Smooth muscle cell (in vitro differentiated cells): ENCODE measurements at regions not wholly inside any gene's neighbourhood (a gene's known extent, or its start where the extent isn't known, plus 50 kb on each side); places are given as distances from the start of the nearest gene placed in this dataset.

Source experiments
- DNase-seq: peaks from one replicate; lab custom pipeline; 2025; ENCODE audit not compliant: unreplicated experiment; lab: John Stamatoyannopoulos, UW
- H2AFZ ChIP-seq: fragments of 200-600 bp; sonication (generic); 2 replicates; pipeline ENCODE4 v1.6.0; 2016; ENCODE audit warnings: antibody characterized with exemption, low read depth, mild to moderate bottlenecking
- H3F3A ChIP-seq: fragments of 200-600 bp; sonication (generic); 2 replicates; pipeline ENCODE4 v1.6.0; 2017; ENCODE audit warnings: antibody characterized with exemption, low read depth
- H3K27ac ChIP-seq: fragments of 200-600 bp; sonication (generic); 2 replicates; pipeline ENCODE4 v1.5.1; 2016; ENCODE audit warnings: low read depth, mild to moderate bottlenecking
- H3K27me3 ChIP-seq: fragments of 200-600 bp; sonication (generic); 2 replicates; pipeline ENCODE4 v1.6.1; 2016; ENCODE audit warnings: low read depth, mild to moderate bottlenecking
- H3K36me3 ChIP-seq: fragments of 200-600 bp; sonication (generic); 2 replicates; pipeline ENCODE4 v1.5.1; 2016; ENCODE audit warnings: low read depth
- H3K4me1 ChIP-seq: fragments of 200-600 bp; sonication (generic); 2 replicates; pipeline ENCODE4 v1.5.1; 2016; ENCODE audit warnings: low read depth
- H3K4me2 ChIP-seq: fragments of 200-600 bp; sonication (generic); 2 replicates; pipeline ENCODE4 v1.6.0; 2016; ENCODE audit warnings: mild to moderate bottlenecking
- H3K4me3 ChIP-seq: fragments of 200-600 bp; sonication (generic); 2 replicates; pipeline ENCODE4 v1.5.1; 2016; ENCODE audit warnings: mild to moderate bottlenecking
- H3K79me2 ChIP-seq: fragments of 200-600 bp; sonication (generic); 2 replicates; pipeline ENCODE4 v1.6.0; 2016; ENCODE audit warnings: low read depth, mild to moderate bottlenecking
- H3K9ac ChIP-seq: fragments of 200-600 bp; sonication (generic); 2 replicates; pipeline ENCODE4 v1.6.0; 2016; ENCODE audit warnings: low read depth
- H3K9me3 ChIP-seq: fragments of 200-600 bp; sonication (generic); replicated peaks from 2 replicates; pipeline ENCODE4 v1.5.1; 2016; ENCODE audit warnings: low read depth
- H4K20me1 ChIP-seq: fragments of 200-600 bp; sonication (generic); 2 replicates; pipeline ENCODE4 v1.6.0; 2016; ENCODE audit warnings: low read depth
- CTCF ChIP-seq: fragments of 200-600 bp; sonication (generic); IDR thresholded peaks from 2 replicates; pipeline ENCODE4 v1.5.1; 2017; ENCODE audit warnings: borderline replicate concordance, mild to moderate bottlenecking, antibody characterized with exemption; ENCODE audit not compliant: insufficient read depth, poor library complexity, severe bottlenecking
- WGBS: methylation state at CpG from one replicate; pipeline ENCODE4 v1.1.7; 2016; ENCODE audit warnings: low lambda C conversion rate; 5-methylcytosine and 5-hydroxymethylcytosine counted together

GRCh38 chr3:27889745-27890144 is 167.6 kb upstream of the EOMES start:
- Histone ChIP-seq H3K36me3 (no peaks in the 10 kb centered on the region), H3K4me1 (no peaks in the 10 kb centered on the region), H3K27ac (no peak overlapping the region), H3K27me3 (peaks cover 37% of the 10 kb centered on the region), H3K4me2 (no peak overlapping the region), H3K79me2 (no peaks in the 10 kb centered on the region), H3K4me3 (no peak overlapping the region), H3K9ac (no peak overlapping the region), H2AFZ (no peak overlapping the region), H3K9me3 (no peaks in the 10 kb centered on the region), H4K20me1 (no peaks in the 10 kb centered on the region), H3F3A (no peaks in the 10 kb centered on the region)
- TF ChIP-seq CTCF, result no peak
- DNase-seq, result no peak
- WGBS, result 66% methylated on average over 4 of the region's 4 CpGs

GRCh38 chr3:27900316-27900715 is 178.2 kb upstream of the EOMES start:
- 89% methylated on average over 2 of the region's 2 CpGs for WGBS
- Histone ChIP-seq H4K20me1 (no peaks in the 10 kb centered on the region), H3K79me2 (no peaks in the 10 kb centered on the region), H3K9ac (no peak overlapping the region), H3K4me1 (no peaks in the 10 kb centered on the region), H3K4me2 (no peak overlapping the region), H3K27ac (no peak overlapping the region), H3F3A (no peaks in the 10 kb centered on the region), H2AFZ (no peak overlapping the region), H3K4me3 (no peak overlapping the region), H3K9me3 (no peaks in the 10 kb centered on the region), H3K27me3 (no peaks in the 10 kb centered on the region), H3K36me3 (no peaks in the 10 kb centered on the region)
- DNase-seq, result no peak
- TF ChIP-seq CTCF, result no peak

- Histone ChIP-seq H3K9ac (no peak overlapping the region), H3K9me3 (no peaks in the 10 kb centered on the region), H3F3A (no peaks in the 10 kb centered on the region), H3K4me1 (no peaks in the 10 kb centered on the region), H3K4me3 (no peak overlapping the region), H3K27me3 (no peaks in the 10 kb centered on the region), H3K27ac (no peak overlapping the region), H2AFZ (no peak overlapping the region), H3K79me2 (no peaks in the 10 kb centered on the region), H3K36me3 (no peaks in the 10 kb centered on the region), H3K4me2 (no peak overlapping the region), H4K20me1 (no peaks in the 10 kb centered on the region)
- no peak for TF ChIP-seq CTCF
- 61% methylated on average over 3 of the region's 3 CpGs for WGBS
- no peak for DNase-seq
These were observed 181.3 kb upstream of the EOMES start for GRCh38 chr3:27903446-27903845.

DNA sequence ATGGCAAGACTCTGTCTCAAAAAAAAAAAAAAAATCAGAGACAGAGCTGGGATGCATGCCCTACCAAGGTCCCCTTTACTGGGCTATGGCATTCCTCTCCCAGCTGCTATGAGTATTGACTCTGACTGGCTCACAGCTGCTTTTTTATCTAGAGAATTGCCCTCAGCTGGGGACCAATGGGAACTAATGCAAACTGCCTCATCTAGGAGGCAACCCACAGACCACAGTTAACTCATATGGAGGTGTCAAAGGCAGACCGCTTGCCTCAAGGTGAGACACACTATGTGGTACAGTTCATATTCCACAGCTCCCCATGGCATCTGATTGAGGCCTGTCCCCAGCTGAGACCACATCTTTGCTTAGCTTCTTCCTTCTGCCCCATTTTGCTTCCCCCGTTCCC is 183.5 kb upstream of the EOMES start:
- no peaks in the 10 kb centered on the region for H3F3A ChIP-seq
- H3K4me3 ChIP-seq, result no peak overlapping the region
- no peaks in the 10 kb centered on the region for H3K4me1 ChIP-seq
- no peaks in the 10 kb centered on the region for H4K20me1 ChIP-seq
- no peak overlapping the region for H3K9ac ChIP-seq
- no peak overlapping the region for H2AFZ ChIP-seq
- no peaks in the 10 kb centered on the region for H3K27me3 ChIP-seq
- H3K27ac ChIP-seq, result no peak overlapping the region
- 94% methylated on average over 2 of the region's 2 CpGs for WGBS
- H3K36me3 ChIP-seq, result no peaks in the 10 kb centered on the region
- no peak overlapping the region for H3K4me2 ChIP-seq
- DNase-seq, result no peak
- H3K9me3 ChIP-seq, result no peaks in the 10 kb centered on the region
- no peaks in the 10 kb centered on the region for H3K79me2 ChIP-seq
- TF ChIP-seq CTCF, result no peak
